Activated CD4-positive, alpha-beta T cell treated with anti-CD3 and anti-CD28 coated beads for 36 hours (primary cell): ENCODE measurements at regions not wholly inside any gene's neighbourhood (a gene's known extent, or its start where the extent isn't known, plus 50 kb on each side); places are given as distances from the start of the nearest gene placed in this dataset.
"Not testable (repeated sequence)": the region's sequence is repeated elsewhere in the genome, so short reads cannot be mapped to it uniquely, and the experiment has no call there.

Experiments
- ATAC-seq: fragments of 200-7000 bp; cut with Tn5 transposase; one replicate; pipeline ENCODE4 v1.10.0; 2021; ENCODE audit warnings: mild to moderate bottlenecking, moderate library complexity
- CTCF ChIA-PET: fragments of 350-600 bp; sonication (Branson Sonifier 250); formaldehyde crosslinking; loops from one replicate; lab custom pipeline; 2021; ENCODE audit warnings: antibody characterized with exemption; lab: Charles Lee
- POLR2A ChIA-PET: fragments of 350-600 bp; sonication (Branson Sonifier 250); formaldehyde crosslinking; loops from one replicate; lab custom pipeline; 2021; ENCODE audit warnings: antibody characterized with exemption, inconsistent platforms; lab: Charles Lee
- DNase-seq: peaks from one replicate; pipeline ENCODE4 v3.0.0-alpha.2; 2020
- H3K27ac Mint-ChIP-seq: one replicate; pipeline ENCODE4 v1.8.0; 2021; ENCODE audit warnings: mixed read lengths
- H3K27me3 Mint-ChIP-seq: one replicate; pipeline ENCODE4 v1.8.0; 2021; ENCODE audit warnings: mixed read lengths
- H3K36me3 Mint-ChIP-seq: one replicate; pipeline ENCODE4 v1.8.0; 2021; ENCODE audit warnings: low read depth, mixed read lengths
- H3K4me1 Mint-ChIP-seq: one replicate; pipeline ENCODE4 v1.8.0; 2021; ENCODE audit warnings: mixed read lengths
- H3K4me3 Mint-ChIP-seq: one replicate; pipeline ENCODE4 v1.8.0; 2021; ENCODE audit warnings: mild to moderate bottlenecking, moderate library complexity, mixed read lengths
- H3K9me3 Mint-ChIP-seq: one replicate; pipeline ENCODE4 v1.8.0; 2021; ENCODE audit warnings: low read depth, mixed read lengths
- intact Hi-C, 2 experiments: fragments of 100-400 bp; cut with DNase I in 1 of 2; cut with micrococcal nuclease in 1 of 2; formaldehyde crosslinking; loops; one replicate each; pipeline versions ENCODE4 v1.14.2 to v1.15.1; 2022 to 2024; cut with DNase I, micrococcal nuclease

GRCh38 chr2:186399082-186399644 lies 86.9 kb upstream of the ZC3H15 start:
- ATAC-seq (no peak), DNase-seq (no peak)
- H3K9me3 Mint-ChIP-seq: peaks cover 23% of the 10 kb centered on the region
- POLR2A ChIA-PET: no interaction called here
- H3K27me3 Mint-ChIP-seq: no peaks in the 10 kb centered on the region
- CTCF ChIA-PET: interaction anchor here (0.8 kb wide), 1 partner anchor 68 kb away, joined by 3 read pairs; no protein-coding TSS in a partner anchor
- no peak overlapping the region for H3K27ac Mint-ChIP-seq
- peaks cover 2% of the 10 kb centered on the region for H3K36me3 Mint-ChIP-seq
- H3K4me1 Mint-ChIP-seq: no peaks in the 10 kb centered on the region
- intact Hi-C loops: no loop called here
- no peak overlapping the region for H3K4me3 Mint-ChIP-seq

- intact Hi-C loops: no loop called here
- no peak overlapping the region for H3K4me3 Mint-ChIP-seq
- H3K4me1 Mint-ChIP-seq: no peaks in the 10 kb centered on the region
- no peak for ATAC-seq
- H3K36me3 Mint-ChIP-seq: peaks cover 13% of the 10 kb centered on the region
- H3K27ac Mint-ChIP-seq: no peak overlapping the region
- ChIA-PET CTCF (no interaction called here), POLR2A (no interaction called here)
- no peaks in the 10 kb centered on the region for H3K27me3 Mint-ChIP-seq
- no peak for DNase-seq
- H3K9me3 Mint-ChIP-seq: peaks cover 23% of the 10 kb centered on the region
Measured at GRCh38 chr2:186405842-186406241, 80.2 kb upstream of the ZC3H15 start.

DNA sequence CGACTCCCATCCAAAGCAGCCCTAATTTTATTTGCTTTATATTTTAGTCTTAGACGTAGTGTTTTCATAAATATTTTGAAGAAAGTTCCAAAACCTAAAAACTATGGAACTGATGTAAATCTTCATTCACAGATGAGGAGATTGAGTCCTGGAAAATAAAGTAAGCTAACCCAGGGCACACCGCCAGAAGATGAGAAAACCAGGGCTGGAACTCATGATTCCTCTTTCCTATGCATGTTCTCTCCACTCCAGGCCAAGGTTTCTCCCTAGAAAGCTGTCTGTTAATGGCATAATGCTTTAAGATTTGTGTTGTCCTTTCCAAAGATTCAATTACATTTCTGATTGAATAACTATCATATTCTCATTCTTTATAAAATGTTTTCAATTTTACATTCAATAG lies 78.4 kb upstream of the ZC3H15 start:
- H3K36me3 Mint-ChIP-seq: peaks cover 16% of the 10 kb centered on the region
- CTCF ChIA-PET: interaction anchor here (0.7 to 1.2 kb wide), 2 partner anchors 9 to 11 kb away, joined by 3 read pairs; no protein-coding TSS in a partner anchor
- H3K27ac Mint-ChIP-seq: no peak overlapping the region
- POLR2A ChIA-PET: no interaction called here
- H3K4me3 Mint-ChIP-seq: no peak overlapping the region
- ATAC-seq (no peak), DNase-seq (no peak)
- no peaks in the 10 kb centered on the region for H3K27me3 Mint-ChIP-seq
- H3K4me1 Mint-ChIP-seq: no peaks in the 10 kb centered on the region
- intact Hi-C loops: no loop called here
- H3K9me3 Mint-ChIP-seq: peaks cover 26% of the 10 kb centered on the region

DNA sequence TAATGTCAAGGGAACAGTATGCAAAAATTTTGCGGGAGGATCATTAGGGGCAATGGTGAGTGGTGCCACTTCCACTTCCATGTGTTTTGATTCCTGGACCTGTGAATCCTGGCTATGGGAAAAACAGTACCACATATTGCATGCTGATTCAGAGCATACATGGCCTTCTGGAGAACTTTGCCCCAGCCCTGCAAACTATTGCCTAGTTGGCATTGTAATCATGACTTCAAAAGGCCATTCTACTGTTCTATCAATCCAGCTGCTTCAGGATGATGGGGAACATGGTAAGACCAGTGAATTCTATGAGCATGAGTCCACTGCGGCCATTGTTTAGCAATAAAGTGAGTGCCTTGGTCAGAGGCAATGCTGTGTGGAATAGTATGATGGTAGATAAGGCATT lies 75.3 kb upstream of the ZC3H15 start:
- H3K27ac Mint-ChIP-seq: no peak overlapping the region
- ATAC-seq: no peak
- intact Hi-C loops: no loop called here

GRCh38 chr2:186422226-186422625 lies 63.8 kb upstream of the ZC3H15 start:
- H3K27ac Mint-ChIP-seq: no peak overlapping the region
- peaks cover 3% of the 10 kb centered on the region for H3K36me3 Mint-ChIP-seq
- H3K9me3 Mint-ChIP-seq: no peaks in the 10 kb centered on the region
- no peaks in the 10 kb centered on the region for H3K27me3 Mint-ChIP-seq
- CTCF ChIA-PET: no interaction called here
- DNase-seq (no peak), ATAC-seq (no peak)
- peaks cover 8% of the 10 kb centered on the region for H3K4me1 Mint-ChIP-seq
- intact Hi-C loops: no loop called here
- H3K4me3 Mint-ChIP-seq: no peak overlapping the region
- POLR2A ChIA-PET: no interaction called here

More for the DNA sequence above, 75.3 kb upstream of the ZC3H15 start:
- Mint-ChIP-seq H3K9me3 (peaks cover 11% of the 10 kb centered on the region), H3K27me3 (no peaks in the 10 kb centered on the region), H3K4me3 (no peak overlapping the region), H3K36me3 (peaks cover 20% of the 10 kb centered on the region), H3K4me1 (no peaks in the 10 kb centered on the region)
- CTCF ChIA-PET: no interaction called here
- POLR2A ChIA-PET: no interaction called here
- no peak for DNase-seq

GRCh38 chr2:186423481-186423880 lies 62.6 kb upstream of the ZC3H15 start:
- ChIA-PET POLR2A (no interaction called here), CTCF (no interaction called here)
- Mint-ChIP-seq H3K27ac (no peak overlapping the region), H3K4me1 (peaks cover 13% of the 10 kb centered on the region), H3K36me3 (no peaks in the 10 kb centered on the region), H3K4me3 (no peak overlapping the region), H3K27me3 (no peaks in the 10 kb centered on the region), H3K9me3 (no peaks in the 10 kb centered on the region)
- ATAC-seq (no peak), DNase-seq (no peak)
- intact Hi-C loops: no loop called here

DNA sequence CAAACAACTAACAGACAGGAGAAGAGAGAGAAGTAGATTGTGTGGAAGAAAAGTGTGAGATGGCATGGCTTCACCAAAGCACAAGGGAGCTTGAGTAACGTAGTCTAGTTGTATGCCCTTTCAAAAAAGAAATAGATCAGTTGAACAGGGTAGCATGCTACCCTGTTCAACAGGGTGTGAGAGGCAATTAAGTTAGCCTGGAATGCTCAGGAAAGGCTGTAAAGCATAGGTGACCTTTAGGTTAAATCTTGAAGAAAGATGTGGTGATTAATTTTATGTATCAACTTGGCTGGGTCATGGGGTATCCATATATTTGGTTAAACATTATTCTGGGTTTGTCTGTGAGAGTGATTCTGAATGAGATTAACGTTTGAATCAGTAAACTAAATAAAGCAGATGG lies 61.8 kb upstream of the ZC3H15 start:
- Mint-ChIP-seq H3K4me3 (no peak overlapping the region), H3K4me1 (peaks cover 13% of the 10 kb centered on the region), H3K27ac (no peak overlapping the region), H3K27me3 (no peaks in the 10 kb centered on the region), H3K9me3 (no peaks in the 10 kb centered on the region), H3K36me3 (no peaks in the 10 kb centered on the region)
- no peak for ATAC-seq
- ChIA-PET CTCF (no interaction called here), POLR2A (no interaction called here)
- intact Hi-C loops: no loop called here
- no peak for DNase-seq

- intact Hi-C loops: no loop called here
Measured at GRCh38 chr2:186425576-186425975, 60.5 kb upstream of the ZC3H15 start.

DNA sequence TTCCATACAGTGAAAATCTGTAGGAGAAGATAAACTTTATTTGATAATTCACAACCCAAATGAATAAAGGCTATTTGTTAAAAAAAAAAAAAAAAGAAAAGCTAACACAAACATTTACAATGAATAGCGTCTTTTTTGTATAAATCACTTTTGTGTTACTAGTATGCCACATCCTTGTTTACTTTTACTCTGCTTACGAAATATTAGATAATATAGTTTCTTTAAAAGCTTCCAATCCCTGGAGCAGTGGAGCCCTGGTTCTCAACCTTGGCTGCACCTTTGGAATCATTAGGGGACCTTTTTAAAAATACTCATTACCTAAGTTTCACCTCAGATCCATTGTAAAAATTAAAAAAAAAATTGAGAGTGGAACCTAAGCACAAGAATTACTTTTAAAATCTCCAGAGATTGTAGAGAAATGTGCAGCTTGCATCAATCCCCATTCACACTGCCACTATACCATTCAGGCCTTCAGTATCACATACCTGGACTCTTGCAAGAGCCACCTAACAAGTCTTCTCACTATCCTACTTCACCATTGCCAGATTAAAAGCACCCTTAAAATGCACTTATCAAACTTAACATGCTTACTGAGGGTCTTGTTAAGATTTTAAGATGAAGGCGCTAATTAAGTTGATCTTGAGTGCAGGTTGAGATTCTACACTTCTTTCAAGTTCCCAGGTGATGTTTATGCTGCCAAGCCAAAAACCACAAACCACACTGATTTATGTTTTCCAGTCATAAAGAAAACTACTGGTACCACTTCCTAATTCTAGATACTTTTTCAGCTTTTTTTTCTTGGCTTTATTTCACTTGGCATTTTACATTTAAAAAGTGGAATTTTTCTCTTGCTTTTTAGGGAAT lies 59.7 kb upstream of the ZC3H15 start:
- Mint-ChIP-seq H3K4me1 (peaks cover 13% of the 10 kb centered on the region), H3K4me3 (no peak overlapping the region), H3K36me3 (no peaks in the 10 kb centered on the region), H3K27me3 (no peaks in the 10 kb centered on the region), H3K9me3 (no peaks in the 10 kb centered on the region), H3K27ac (no peak overlapping the region)
- intact Hi-C loops: no loop called here
- peak; percentile 58 for ATAC-seq
- ChIA-PET POLR2A (no interaction called here), CTCF (no interaction called here)
- no peak for DNase-seq

More at GRCh38 chr2:186425576-186425975, 60.5 kb upstream of the ZC3H15 start:
- ChIA-PET CTCF (no interaction called here), POLR2A (interaction anchor here (0.7 kb wide), 1 partner anchor 979 kb away, joined by 3 read pairs; no protein-coding TSS in a partner anchor)
- Mint-ChIP-seq H3K4me3 (no peak overlapping the region), H3K27me3 (no peaks in the 10 kb centered on the region), H3K27ac (no peak overlapping the region), H3K36me3 (no peaks in the 10 kb centered on the region), H3K9me3 (no peaks in the 10 kb centered on the region), H3K4me1 (peaks cover 13% of the 10 kb centered on the region)
- no peak for ATAC-seq
- no peak for DNase-seq

GRCh38 chr2:186427017-186427350 lies 59.1 kb upstream of the ZC3H15 start:
- POLR2A ChIA-PET, H3K9me3 Mint-ChIP-seq, ATAC-seq, H3K36me3 Mint-ChIP-seq, H3K27ac Mint-ChIP-seq, CTCF ChIA-PET, intact Hi-C loops, H3K27me3 Mint-ChIP-seq, H3K4me3 Mint-ChIP-seq, DNase-seq: not testable (repeated sequence)
- H3K4me1 Mint-ChIP-seq: peaks cover 13% of the 10 kb centered on the region

DNA sequence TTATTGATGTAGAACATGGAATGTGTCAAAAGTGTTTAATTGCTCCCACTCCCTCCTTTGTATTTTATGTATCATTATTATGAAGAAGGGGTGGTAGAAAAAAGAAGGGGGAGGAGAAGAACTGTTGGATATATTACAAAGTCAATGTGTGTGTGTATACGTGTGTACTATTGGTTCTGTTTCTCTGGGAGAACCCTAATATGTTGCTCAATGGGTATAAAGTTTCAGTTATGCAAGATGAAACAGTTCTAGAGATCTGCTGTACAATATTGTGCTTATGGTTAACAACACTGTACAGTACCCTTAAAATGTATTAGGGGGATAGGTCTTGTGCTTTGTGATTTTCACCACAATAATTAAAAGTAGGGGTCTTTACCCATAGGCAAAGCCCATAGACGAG lies 58.1 kb upstream of the ZC3H15 start:
- H3K27me3 Mint-ChIP-seq: no peaks in the 10 kb centered on the region
- no peak for ATAC-seq
- POLR2A ChIA-PET: no interaction called here
- CTCF ChIA-PET: interaction anchor here (0.8 kb wide), 1 partner anchor 464 kb away, joined by 4 read pairs; no protein-coding TSS in a partner anchor
- intact Hi-C loops: no loop called here
- H3K36me3 Mint-ChIP-seq: peaks cover 2% of the 10 kb centered on the region
- peaks cover 13% of the 10 kb centered on the region for H3K4me1 Mint-ChIP-seq
- no peak overlapping the region for H3K4me3 Mint-ChIP-seq
- no peak overlapping the region for H3K27ac Mint-ChIP-seq
- DNase-seq: no peak
- H3K9me3 Mint-ChIP-seq: no peaks in the 10 kb centered on the region

DNA sequence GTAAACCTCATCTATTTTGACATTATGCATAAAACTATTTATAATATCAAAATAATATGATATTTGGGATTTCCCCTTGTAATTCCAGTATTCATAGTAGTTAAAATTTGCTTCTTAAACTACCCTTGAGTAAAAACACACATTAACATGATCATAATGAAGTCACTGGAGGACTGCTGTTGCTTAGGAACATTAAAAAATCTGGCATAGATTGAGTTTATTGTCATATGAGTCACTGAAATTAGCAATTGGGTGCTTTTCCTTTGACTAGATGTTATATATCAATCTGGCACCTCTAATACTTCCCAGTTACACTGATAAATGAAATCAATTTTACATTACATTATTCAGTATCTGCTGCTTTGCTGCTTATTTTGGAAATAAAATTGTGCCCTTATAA lies 57.0 kb upstream of the ZC3H15 start:
- DNase-seq (no peak), ATAC-seq (no peak)
- ChIA-PET CTCF (interaction anchor here (0.6 kb wide), 1 partner anchor 1072 kb away, joined by 4 read pairs; no protein-coding TSS in a partner anchor), POLR2A (no interaction called here)
- H3K36me3 Mint-ChIP-seq: peaks cover 2% of the 10 kb centered on the region
- H3K27me3 Mint-ChIP-seq: no peaks in the 10 kb centered on the region
- no peaks in the 10 kb centered on the region for H3K9me3 Mint-ChIP-seq
- peaks cover 13% of the 10 kb centered on the region for H3K4me1 Mint-ChIP-seq
- H3K27ac Mint-ChIP-seq: no peak overlapping the region
- intact Hi-C loops: no loop called here
- H3K4me3 Mint-ChIP-seq: no peak overlapping the region
